Pancreas (tissue), 10 donors: ENCODE measurements at regions not wholly inside any gene's neighbourhood (a gene's known extent, or its start where the extent isn't known, plus 50 kb on each side); places are given as distances from the start of the nearest gene placed in this dataset.

Source experiments
- ATAC-seq, 4 donors: fragments of 200-7000 bp; cut with Tn5 transposase; one replicate each; pipeline versions ENCODE4 v1.8.0 to v1.9.1; 2020; ENCODE audit warnings: mild to moderate bottlenecking in 4 of 4, moderate library complexity in 4 of 4
- DNase-seq, 6 donors: peaks; one replicate each; pipeline ENCODE4 v3.0.0-alpha.2; 2020
- FAIRE-seq: peaks from 2 replicates; lab custom pipeline; 2012; peaks lifted over from hg19 to GRCh38; lab: Jason Lieb, UNC
- H3K27ac ChIP-seq, 4 donors: fragments of 200-600 bp; sonication (generic); 1 replicate in 3 of 4; 2 replicates in 1 of 4; pipeline versions ENCODE4 v1.5.0 to v1.8.0; 2020
- H3K27me3 ChIP-seq, 4 donors: fragments of 200-600 bp; one replicate each; pipeline ENCODE4 v1.8.0; 2021
- H3K36me3 ChIP-seq, 3 donors: fragments of 200-600 bp; sonication (generic) in 1 of 3; one replicate each; pipeline versions ENCODE4 v1.5.0 to v1.8.0; 2020 to 2021
- H3K4me1 ChIP-seq, 3 donors: fragments of 200-600 bp; one replicate each; pipeline ENCODE4 v1.8.0; 2021
- H3K4me3 ChIP-seq, 4 donors: fragments of 200-600 bp; sonication (generic) in 2 of 4; one replicate each; pipeline versions ENCODE4 v1.5.0 to v1.8.0; 2020 to 2021
- H3K9me3 ChIP-seq, 4 donors: fragments of 200-600 bp; one replicate each; pipeline ENCODE4 v1.8.0; 2021
- CTCF ChIP-seq, 4 donors: fragments of 200-600 bp; sonication (generic) in 3 of 4; IDR thresholded peaks; one replicate each; pipeline versions ENCODE4 v1.5.0 to v1.8.0; 2021; ENCODE audit warnings: antibody characterized with exemption in 4 of 4
- WGBS, 2 donors: extraction: QIAGEN DNeasy Blood & Tissue Kit; methylation state at CpG; one replicate each; pipeline ENCODE4 v1.1.7; 2013; 5-methylcytosine and 5-hydroxymethylcytosine counted together
- intact Hi-C, 3 donors: fragments of 100-400 bp; cut with DNase I; formaldehyde crosslinking; loops; one replicate each; pipeline versions ENCODE4 v1.11.1 to v1.14.2; 2022
- donor health status: healthy with polysubstance abuse.
- donor health status: DM: no; HTN: no; CAD: no; lungs with moderate emphysema.
- donor health status: DM: no; HTN: no; CAD: no.
- donor health status: control.
- donor health status: control.
- donor health status: Bipolar disorder and iron deficiency.
- donor health status: DM: yes; HTN: yes; CAD: no.
- donor health status: DM: no; HTN: no; CAD: no.
- donor health status: DM: no; HTN: no; CAD: no.
- donor health status: DM: yes; HTN: yes; CAD: no.

- Histone ChIP-seq H3K4me3 (no peak overlapping the region), H3K27ac (no peak overlapping the region), H3K27me3 (no peaks in the 10 kb centered on the region), H3K36me3 (no peaks in the 10 kb centered on the region), H3K9me3 (no peaks in the 10 kb centered on the region), H3K4me1 (no peaks in the 10 kb centered on the region)
- peak; percentile 72 to 96 (median 92) for ATAC-seq
- 34 to 39% methylated on average over 16 of the region's 16 CpGs for WGBS, 2 donors
- FAIRE-seq = no peak
- peak; percentile 50 to 88 (median 74) for TF ChIP-seq CTCF (IDR thresholded peaks at IDR 0.05)
- intact Hi-C loops = no loop called here
- peak; percentile 31 to 88 (median 72) for DNase-seq
Observed at GRCh38 chr6:152897807-152898399, 84.9 kb downstream of the FBXO5 start.

- Histone ChIP-seq H3K36me3 (no peaks in the 10 kb centered on the region), H3K27ac (no peak overlapping the region), H3K4me1 (no peaks in the 10 kb centered on the region), H3K4me3 (no peak overlapping the region), H3K9me3 (no peaks in the 10 kb centered on the region), H3K27me3 (peaks cover 0 to 3% (median 0%) of the 10 kb centered on the region in 4 donors)
- FAIRE-seq (no peak), ATAC-seq (no peak), DNase-seq (no peak)
- TF ChIP-seq CTCF (IDR thresholded peaks at IDR 0.05) = no peak
- intact Hi-C loops = no loop called here
Observed at GRCh38 chr6:152904678-152905077, 78.2 kb downstream of the FBXO5 start.

- no peak for TF ChIP-seq CTCF (IDR thresholded peaks at IDR 0.05)
- WGBS, 2 donors = 48 to 67% methylated on average over 2 of the region's 2 CpGs
- no peak for DNase-seq
- H3K27me3 ChIP-seq = peaks cover 0 to 3% (median 0%) of the 10 kb centered on the region in 4 donors
- no peak overlapping the region for H3K27ac ChIP-seq
- intact Hi-C loops = no loop called here
- ATAC-seq = no peak
- H3K9me3 ChIP-seq = no peaks in the 10 kb centered on the region
- H3K4me1 ChIP-seq = no peaks in the 10 kb centered on the region
- no peak for FAIRE-seq
- H3K4me3 ChIP-seq = no peak overlapping the region
- no peaks in the 10 kb centered on the region for H3K36me3 ChIP-seq
Observed at GRCh38 chr6:152905551-152906299, 77.1 kb downstream of the FBXO5 start.

- no peak overlapping the region for H3K4me3 ChIP-seq
- no peaks in the 10 kb centered on the region for H3K4me1 ChIP-seq
- H3K36me3 ChIP-seq = no peaks in the 10 kb centered on the region
- intact Hi-C loops = no loop called here
- no peak for TF ChIP-seq CTCF (IDR thresholded peaks at IDR 0.05)
- no peaks in the 10 kb centered on the region for H3K9me3 ChIP-seq
- whole genome bisulfite sequencing, 2 donors = 50 to 55% methylated on average over 2 of the region's 2 CpGs
- peaks cover 0 to 3% (median 0%) of the 10 kb centered on the region in 4 donors for H3K27me3 ChIP-seq
- no peak overlapping the region for H3K27ac ChIP-seq
- no peak for FAIRE-seq
- DNase-seq = no peak
- no peak for ATAC-seq
Observed at GRCh38 chr6:152909241-152909640, 73.6 kb downstream of the FBXO5 start.

GRCh38 chr6:152916035-152916434 lies 66.8 kb downstream of the FBXO5 start:
- Histone ChIP-seq H3K27ac (no peak overlapping the region), H3K27me3 (no peaks in the 10 kb centered on the region), H3K36me3 (no peaks in the 10 kb centered on the region), H3K4me3 (no peak overlapping the region), H3K4me1 (no peaks in the 10 kb centered on the region), H3K9me3 (no peaks in the 10 kb centered on the region)
- FAIRE-seq (no peak), ATAC-seq (no peak), DNase-seq (no peak)
- no peak for TF ChIP-seq CTCF (IDR thresholded peaks at IDR 0.05)
- intact Hi-C loops = no loop called here
- WGBS, 2 donors = 31 to 67% methylated on average over 1 of the region's 1 CpG
